SK-N-SH (cell line): ENCODE measurements at regions not wholly inside any gene's neighbourhood (a gene's known extent, or its start where the extent isn't known, plus 50 kb on each side); places are given as distances from the start of the nearest gene placed in this dataset.

ENCODE experiments used
- CTCF ChIA-PET: fragments of 300-600, 350-600 bp; formaldehyde crosslinking; extraction: SDS; loops from one replicate; lab custom pipeline; 2021; lab: Yijun Ruan, JAX
- POLR2A ChIA-PET: fragments of 350-600 bp; sonication (Branson Sonifier 250); formaldehyde crosslinking; extraction: SDS; loops from one replicate; lab custom pipeline; 2020; ENCODE audit warnings: antibody characterized with exemption, inconsistent platforms; lab: Yijun Ruan, JAX
- DNase-seq: peaks from one replicate; pipeline ENCODE4 v3.0.0; 2012
- H2AFZ ChIP-seq: fragments of 200-600 bp; sonication (generic); 2 replicates; pipeline ENCODE4 v1.8.1; 2016; ENCODE audit warnings: antibody characterized with exemption, mild to moderate bottlenecking, low read depth
- H3F3A ChIP-seq: fragments of 200-600 bp; sonication (generic); replicated peaks from 2 replicates; pipeline ENCODE3; 2016; ENCODE audit warnings: antibody characterized with exemption, mild to moderate bottlenecking; ENCODE audit not compliant: insufficient read depth
- H3K27ac ChIP-seq, 2 experiments: fragments of 200-500 bp in 1 of 2; fragments of 200-600 bp in 1 of 2; sonication (Bioruptor generic) in 1 of 2; sonication (generic), shearing (Covaris generic) in 1 of 2; 2 replicates each; pipeline versions ENCODE4 v1.5.1 to v1.6.1; 2014 to 2016; ENCODE audit warnings: low read depth in 2 of 2, inconsistent platforms in 1 of 2, low read length in 1 of 2, mild to moderate bottlenecking in 1 of 2, mixed read lengths in 1 of 2
- H3K27me3 ChIP-seq: fragments of 200-600 bp; sonication (generic), shearing (Covaris generic); 2 replicates; pipeline ENCODE4 v1.6.1; 2016; ENCODE audit warnings: mixed run types; ENCODE audit not compliant: insufficient read depth
- H3K36me3 ChIP-seq, 2 experiments: fragments of 200-500 bp in 1 of 2; fragments of 200-600 bp in 1 of 2; sonication (Bioruptor generic) in 1 of 2; sonication (generic) in 1 of 2; replicated peaks in 1 of 2; 2 replicates each; pipeline versions ENCODE3 to v1.5.1; 2014 to 2016; ENCODE audit warnings: low read length in 1 of 2, mild to moderate bottlenecking in 1 of 2; ENCODE audit not compliant: insufficient read depth in 2 of 2, control insufficient read depth in 1 of 2
- H3K4me1 ChIP-seq, 2 experiments: fragments of 200-500 bp in 1 of 2; fragments of 200-600 bp in 1 of 2; sonication (Bioruptor generic) in 1 of 2; sonication (generic), shearing (Covaris generic) in 1 of 2; 2 replicates each; pipeline versions ENCODE4 v1.5.1 to v1.6.1; 2014 to 2016; ENCODE audit warnings: low read depth in 1 of 2, low read length in 1 of 2, mixed run types in 1 of 2; ENCODE audit not compliant: insufficient read depth in 2 of 2, control insufficient read depth in 1 of 2
- H3K4me2 ChIP-seq: fragments of 200-600 bp; sonication (generic), shearing (Covaris generic); 2 replicates; pipeline ENCODE4 v1.6.1; 2017; ENCODE audit warnings: mixed run types
- H3K4me3 ChIP-seq, 2 experiments: fragments of 200-500 bp in 1 of 2; fragments of 200-600 bp in 1 of 2; sonication (Bioruptor generic) in 1 of 2; sonication (generic), shearing (Covaris generic) in 1 of 2; 2 replicates each; pipeline versions ENCODE4 v1.5.1 to v1.8.1; 2014 to 2016; ENCODE audit warnings: low read depth in 2 of 2, inconsistent platforms in 1 of 2, low read length in 1 of 2, mild to moderate bottlenecking in 1 of 2, mixed read lengths in 1 of 2, moderate library complexity in 1 of 2
- H3K79me2 ChIP-seq: fragments of 200-600 bp; sonication (generic); 2 replicates; pipeline ENCODE4 v1.8.1; 2017; ENCODE audit warnings: mild to moderate bottlenecking; ENCODE audit not compliant: insufficient read depth
- H3K9ac ChIP-seq: fragments of 200-600 bp; sonication (generic); 2 replicates; pipeline ENCODE4 v1.6.1; 2017; ENCODE audit warnings: mixed run types
- H3K9me2 ChIP-seq: fragments of 200-600 bp; sonication (generic); 2 replicates; pipeline ENCODE4 v1.6.1; 2017; ENCODE audit warnings: mixed run types
- H3K9me3 ChIP-seq: fragments of 200-600 bp; sonication (generic); 2 replicates; pipeline ENCODE4 v1.6.1; 2017; ENCODE audit warnings: mixed run types, mild to moderate bottlenecking, moderate library complexity
- H4K20me1 ChIP-seq: fragments of 200-600 bp; sonication (generic); 2 replicates; pipeline ENCODE4 v1.6.1; 2017; ENCODE audit warnings: mild to moderate bottlenecking, mixed run types; ENCODE audit not compliant: insufficient read depth
- EZH2phosphoT487 ChIP-seq: fragments of 200-600 bp; sonication (generic); IDR thresholded peaks from 2 replicates; pipeline ENCODE4 v1.6.1; 2017; ENCODE audit warnings: low read depth, mixed run types, mild to moderate bottlenecking, antibody characterized with exemption, moderate library complexity, borderline replicate concordance
- FOXM1 ChIP-seq: IDR thresholded peaks from 2 replicates; pipeline ENCODE4 v1.4.0; 2012; ENCODE audit warnings: low read depth, mild to moderate bottlenecking
- RAD21 ChIP-seq: IDR thresholded peaks from 2 replicates; pipeline ENCODE4 v1.6.1; 2012; ENCODE audit warnings: mild to moderate bottlenecking, low read length
- USF2 ChIP-seq: fragments of 150-350 bp; IDR thresholded peaks from 2 replicates; pipeline ENCODE4 v1.6.1; 2017; ENCODE audit warnings: antibody characterized with exemption, low read length, low read depth, borderline replicate concordance
- TF ChIP-seq, protein P1 (sequence below): fragments of 150-350 bp; IDR thresholded peaks from 2 replicates; pipeline ENCODE4 v1.6.1; 2016; ENCODE audit warnings: mild to moderate bottlenecking, low read depth, low read length
- TF ChIP-seq, protein P2 (sequence below): IDR thresholded peaks from 2 replicates; pipeline ENCODE4; 2012
- TF ChIP-seq, protein P3 (sequence below): IDR thresholded peaks from 2 replicates; pipeline ENCODE4 v1.4.0; 2012; ENCODE audit warnings: low read depth, borderline replicate concordance
- TF ChIP-seq, protein P4 (sequence below): IDR thresholded peaks from 2 replicates; pipeline ENCODE4 v1.6.1; 2012; ENCODE audit warnings: mild to moderate bottlenecking, low read depth, low read length, moderate library complexity

GRCh38 chr20:55155360-55155759 lies 680.0 kb downstream of the DOK5 start:
- no peaks in the 10 kb centered on the region for H3K27me3 ChIP-seq
- no peaks in the 10 kb centered on the region for H3K4me1 ChIP-seq
- H3K79me2 ChIP-seq = no peaks in the 10 kb centered on the region
- no peaks in the 10 kb centered on the region for H4K20me1 ChIP-seq
- TF ChIP-seq, protein P1, sequence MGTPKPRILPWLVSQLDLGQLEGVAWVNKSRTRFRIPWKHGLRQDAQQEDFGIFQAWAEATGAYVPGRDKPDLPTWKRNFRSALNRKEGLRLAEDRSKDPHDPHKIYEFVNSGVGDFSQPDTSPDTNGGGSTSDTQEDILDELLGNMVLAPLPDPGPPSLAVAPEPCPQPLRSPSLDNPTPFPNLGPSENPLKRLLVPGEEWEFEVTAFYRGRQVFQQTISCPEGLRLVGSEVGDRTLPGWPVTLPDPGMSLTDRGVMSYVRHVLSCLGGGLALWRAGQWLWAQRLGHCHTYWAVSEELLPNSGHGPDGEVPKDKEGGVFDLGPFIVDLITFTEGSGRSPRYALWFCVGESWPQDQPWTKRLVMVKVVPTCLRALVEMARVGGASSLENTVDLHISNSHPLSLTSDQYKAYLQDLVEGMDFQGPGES = no peak
- TF ChIP-seq, protein P2, sequence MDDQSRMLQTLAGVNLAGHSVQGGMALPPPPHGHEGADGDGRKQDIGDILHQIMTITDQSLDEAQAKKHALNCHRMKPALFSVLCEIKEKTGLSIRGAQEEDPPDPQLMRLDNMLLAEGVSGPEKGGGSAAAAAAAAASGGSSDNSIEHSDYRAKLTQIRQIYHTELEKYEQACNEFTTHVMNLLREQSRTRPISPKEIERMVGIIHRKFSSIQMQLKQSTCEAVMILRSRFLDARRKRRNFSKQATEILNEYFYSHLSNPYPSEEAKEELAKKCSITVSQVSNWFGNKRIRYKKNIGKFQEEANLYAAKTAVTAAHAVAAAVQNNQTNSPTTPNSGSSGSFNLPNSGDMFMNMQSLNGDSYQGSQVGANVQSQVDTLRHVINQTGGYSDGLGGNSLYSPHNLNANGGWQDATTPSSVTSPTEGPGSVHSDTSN = no peak
- TF ChIP-seq, protein P3, sequence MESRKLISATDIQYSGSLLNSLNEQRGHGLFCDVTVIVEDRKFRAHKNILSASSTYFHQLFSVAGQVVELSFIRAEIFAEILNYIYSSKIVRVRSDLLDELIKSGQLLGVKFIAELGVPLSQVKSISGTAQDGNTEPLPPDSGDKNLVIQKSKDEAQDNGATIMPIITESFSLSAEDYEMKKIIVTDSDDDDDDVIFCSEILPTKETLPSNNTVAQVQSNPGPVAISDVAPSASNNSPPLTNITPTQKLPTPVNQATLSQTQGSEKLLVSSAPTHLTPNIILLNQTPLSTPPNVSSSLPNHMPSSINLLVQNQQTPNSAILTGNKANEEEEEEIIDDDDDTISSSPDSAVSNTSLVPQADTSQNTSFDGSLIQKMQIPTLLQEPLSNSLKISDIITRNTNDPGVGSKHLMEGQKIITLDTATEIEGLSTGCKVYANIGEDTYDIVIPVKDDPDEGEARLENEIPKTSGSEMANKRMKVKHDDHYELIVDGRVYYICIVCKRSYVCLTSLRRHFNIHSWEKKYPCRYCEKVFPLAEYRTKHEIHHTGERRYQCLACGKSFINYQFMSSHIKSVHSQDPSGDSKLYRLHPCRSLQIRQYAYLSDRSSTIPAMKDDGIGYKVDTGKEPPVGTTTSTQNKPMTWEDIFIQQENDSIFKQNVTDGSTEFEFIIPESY = no peak
- TF ChIP-seq RAD21 = no peak
- TF ChIP-seq USF2 = no peak
- TF ChIP-seq, protein P4, sequence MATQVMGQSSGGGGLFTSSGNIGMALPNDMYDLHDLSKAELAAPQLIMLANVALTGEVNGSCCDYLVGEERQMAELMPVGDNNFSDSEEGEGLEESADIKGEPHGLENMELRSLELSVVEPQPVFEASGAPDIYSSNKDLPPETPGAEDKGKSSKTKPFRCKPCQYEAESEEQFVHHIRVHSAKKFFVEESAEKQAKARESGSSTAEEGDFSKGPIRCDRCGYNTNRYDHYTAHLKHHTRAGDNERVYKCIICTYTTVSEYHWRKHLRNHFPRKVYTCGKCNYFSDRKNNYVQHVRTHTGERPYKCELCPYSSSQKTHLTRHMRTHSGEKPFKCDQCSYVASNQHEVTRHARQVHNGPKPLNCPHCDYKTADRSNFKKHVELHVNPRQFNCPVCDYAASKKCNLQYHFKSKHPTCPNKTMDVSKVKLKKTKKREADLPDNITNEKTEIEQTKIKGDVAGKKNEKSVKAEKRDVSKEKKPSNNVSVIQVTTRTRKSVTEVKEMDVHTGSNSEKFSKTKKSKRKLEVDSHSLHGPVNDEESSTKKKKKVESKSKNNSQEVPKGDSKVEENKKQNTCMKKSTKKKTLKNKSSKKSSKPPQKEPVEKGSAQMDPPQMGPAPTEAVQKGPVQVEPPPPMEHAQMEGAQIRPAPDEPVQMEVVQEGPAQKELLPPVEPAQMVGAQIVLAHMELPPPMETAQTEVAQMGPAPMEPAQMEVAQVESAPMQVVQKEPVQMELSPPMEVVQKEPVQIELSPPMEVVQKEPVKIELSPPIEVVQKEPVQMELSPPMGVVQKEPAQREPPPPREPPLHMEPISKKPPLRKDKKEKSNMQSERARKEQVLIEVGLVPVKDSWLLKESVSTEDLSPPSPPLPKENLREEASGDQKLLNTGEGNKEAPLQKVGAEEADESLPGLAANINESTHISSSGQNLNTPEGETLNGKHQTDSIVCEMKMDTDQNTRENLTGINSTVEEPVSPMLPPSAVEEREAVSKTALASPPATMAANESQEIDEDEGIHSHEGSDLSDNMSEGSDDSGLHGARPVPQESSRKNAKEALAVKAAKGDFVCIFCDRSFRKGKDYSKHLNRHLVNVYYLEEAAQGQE = no peak
- TF ChIP-seq FOXM1 = no peak
- TF ChIP-seq EZH2phosphoT487 = no peak
- H3K4me2 ChIP-seq = no peak overlapping the region
- CTCF ChIA-PET = interaction anchor here (1.3 kb wide), 1 partner anchor 486 kb away, joined by 3 read pairs; no protein-coding TSS in a partner anchor
- no peaks in the 10 kb centered on the region for H3K9me3 ChIP-seq
- POLR2A ChIA-PET = no interaction called here
- no peak overlapping the region for H3K27ac ChIP-seq
- no peak for DNase-seq
- H3K4me3 ChIP-seq = no peak overlapping the region
- no peaks in the 10 kb centered on the region for H3F3A ChIP-seq
- H3K36me3 ChIP-seq = no peaks in the 10 kb centered on the region
- H3K9me2 ChIP-seq = no peaks in the 10 kb centered on the region
- H2AFZ ChIP-seq = no peak overlapping the region
- H3K9ac ChIP-seq = no peak overlapping the region
